ENCODE measurements at regions not wholly inside any gene's neighbourhood (a gene's known extent, or its start where the extent isn't known, plus 50 kb on each side); places are given as distances from the start of the nearest gene placed in this dataset.

- FAIRE-seq (no peak), DNase-seq (ENCODE audit: low read depth, low spot score) (no peak)
- no peak overlapping the region for H3K4me2 ChIP-seq (ENCODE audit: insufficient read depth, low read length)
- H3K4me3 ChIP-seq (replicated peaks in 1 of 3; ENCODE audit: insufficient read depth in 1 of 3, low read depth in 1 of 3, low read length in 3 of 3), result no peak overlapping the region
- H3K27ac ChIP-seq (ENCODE audit: insufficient read depth, low read depth, low read length), result peak overlapping the region; percentile 97
- no peaks in the 10 kb centered on the region for H3K9me1 ChIP-seq (replicated peaks; ENCODE audit: control insufficient read depth, extremely low read depth, insufficient read depth, low read length)
- H4K20me1 ChIP-seq (replicated peaks; ENCODE audit: control insufficient read depth, extremely low read depth, insufficient read depth, low read length), result no peaks in the 10 kb centered on the region
- H2AFZ ChIP-seq (ENCODE audit: low read depth, low read length), result no peak overlapping the region
- BruUV-seq (replicated peaks), result no TSS peak
- CTCF ChIA-PET, result interaction anchor here (1.0 kb wide), 1 partner anchor 9 kb away, joined by 3 read pairs; no protein-coding TSS in a partner anchor
- H3K9me3 ChIP-seq (replicated peaks; ENCODE audit: control insufficient read depth, insufficient read depth, low read length), result no peaks in the 10 kb centered on the region
- no peak overlapping the region for H3K9ac ChIP-seq (replicated peaks; ENCODE audit: extremely low read depth, insufficient read depth, low read length)
- H3K79me2 ChIP-seq (ENCODE audit: control insufficient read depth, insufficient read depth, low read length), result no peaks in the 10 kb centered on the region
- no peaks in the 10 kb centered on the region for H3K36me3 ChIP-seq (ENCODE audit: control insufficient read depth in 2 of 2, extremely low read depth in 1 of 2, insufficient read depth in 2 of 2, low read length in 2 of 2)
- dilution Hi-C loops (cut with MboI; ENCODE audit: extremely low pct_ligation_motif_present, low sequenced_read_pairs) (no loop called here), intact Hi-C loops (cut with micrococcal nuclease) (loop anchor here (5.0 kb wide), 1 partner anchor 34 kb away; no protein-coding TSS in a partner anchor)
- POLR2A ChIA-PET, result no interaction called here
- TF ChIP-seq MYC (IDR thresholded peaks at IDR 0.05; ENCODE audit: low read depth, low read length), result no peak
- TF ChIP-seq MAX (IDR thresholded peaks at IDR 0.05; ENCODE audit: insufficient read depth, insufficient read length), result no peak
- no peak for TF ChIP-seq JUN (IDR thresholded peaks at IDR 0.05; ENCODE audit: borderline replicate concordance, insufficient read depth, insufficient read length, low read depth)
- TF ChIP-seq FOS (IDR thresholded peaks at IDR 0.05; ENCODE audit: borderline replicate concordance, insufficient read depth, low read length), result no peak
- no peak for TF ChIP-seq GATA2 (IDR thresholded peaks at IDR 0.05; ENCODE audit: insufficient read depth, insufficient read length, low read depth, low read length)
- no peak for TF ChIP-seq CTCF (IDR thresholded peaks at IDR 0.05; ENCODE audit: extremely low read depth in 1 of 2, insufficient read depth in 1 of 2, low read depth in 1 of 2, low read length in 2 of 2)
- no peak for TF ChIP-seq POLR2AphosphoS5 (IDR thresholded peaks at IDR 0.05; ENCODE audit: insufficient read depth, low read depth, low read length)
- no peak for TF ChIP-seq POLR2A (IDR thresholded peaks at IDR 0.05; ENCODE audit: low read depth, low read length)
- no peak for TF ChIP-seq EZH2 (IDR thresholded peaks at IDR 0.05; ENCODE audit: borderline replicate concordance, low read depth, low read length, severe bottlenecking)
- H3K4me1 ChIP-seq (ENCODE audit: control insufficient read depth, extremely low read depth, insufficient read depth, low read length), result peaks cover 17% of the 10 kb centered on the region
- no peaks in the 10 kb centered on the region for H3K27me3 ChIP-seq (ENCODE audit: control insufficient read depth in 2 of 2, insufficient read depth in 2 of 2, low read length in 2 of 2)
These were observed 51.5 kb upstream of the ZNF469 start for GRCh38 chr16:88330971-88331890.
